K562 (cell line): ENCODE measurements at regions not wholly inside any gene's neighbourhood (a gene's known extent, or its start where the extent isn't known, plus 50 kb on each side); places are given as distances from the start of the nearest gene placed in this dataset.

Source experiments
- ATAC-seq: fragments of 200-7000 bp; cut with Tn5 transposase; 3 replicates; pipeline ENCODE4 v1.9.1; 2020; ENCODE audit warnings: moderate library complexity
- BruUV-seq: library from RNA; stranded (reverse); fragments of 400-500 nt; replicated peaks from 2 replicates; lab custom pipeline; 2021; lab: Mats Ljungman, UMichigan
- CTCF ChIA-PET: fragments of 300-600 bp; formaldehyde crosslinking; extraction: SDS; loops from one replicate; lab custom pipeline; 2021; ENCODE audit warnings: low intra/inter-chr PET ratio; lab: Yijun Ruan, JAX
- POLR2A ChIA-PET: fragments of 300-600, 350-650 bp; sonication (Branson Sonifier 250); formaldehyde crosslinking; extraction: SDS; loops from one replicate; lab custom pipeline; 2021; ENCODE audit warnings: antibody characterized with exemption, inconsistent platforms; lab: Yijun Ruan, JAX
- DNase-seq, 4 experiments: peaks; one replicate each; pipeline versions ENCODE4 v3.0.0 to v3.0.0-alpha.2; 2011 to 2018; ENCODE audit warnings: low spot score in 3 of 4, mixed read lengths in 3 of 4; ENCODE audit errors: extremely low read depth in 1 of 4
- FAIRE-seq: peaks from 2 replicates; lab custom pipeline; 2011; peaks lifted over from hg19 to GRCh38; lab: Jason Lieb, UNC
- H2AFZ ChIP-seq: 2 replicates; pipeline ENCODE4 v1.6.0; 2011; ENCODE audit warnings: low read depth, low read length, control low read depth, inconsistent platforms
- H3K27ac ChIP-seq: fragments of 200-600 bp; 3 replicates; pipeline ENCODE4 v1.8.0; 2011; ENCODE audit warnings: low read depth, mild to moderate bottlenecking, control low read depth, inconsistent platforms, low read length, moderate library complexity, mixed read lengths; ENCODE audit errors: extremely low read depth
- H3K27me3 ChIP-seq, 2 experiments: fragments of 300-600 bp in 1 of 2; 2 replicates in 1 of 2; 3 replicates in 1 of 2; pipeline versions ENCODE4 v1.6.0 to v1.8.0; 2011; ENCODE audit warnings: inconsistent platforms in 2 of 2, low read length in 2 of 2, mild to moderate bottlenecking in 1 of 2, mixed read lengths in 1 of 2, moderate library complexity in 1 of 2; ENCODE audit not compliant: control insufficient read depth in 2 of 2, insufficient read depth in 2 of 2
- H3K36me3 ChIP-seq: fragments of 300-600 bp; 3 replicates; pipeline ENCODE4 v1.8.0; 2011; ENCODE audit warnings: mild to moderate bottlenecking, low read length, inconsistent platforms; ENCODE audit not compliant: control insufficient read depth, insufficient read depth
- H3K4me1 ChIP-seq, 2 experiments: fragments of 200-600 bp in 1 of 2; replicated peaks in 1 of 2; 2 replicates in 1 of 2; 3 replicates in 1 of 2; pipeline versions ENCODE4 v1.5.1 to v1.8.0; 2011; ENCODE audit warnings: inconsistent platforms in 2 of 2, low read length in 2 of 2, mild to moderate bottlenecking in 1 of 2, mixed read lengths in 1 of 2, moderate library complexity in 1 of 2; ENCODE audit not compliant: control insufficient read depth in 2 of 2, insufficient read depth in 2 of 2
- H3K4me2 ChIP-seq: 2 replicates; pipeline ENCODE4 v1.6.1; 2011; ENCODE audit warnings: low read length, control low read depth, inconsistent platforms, mixed read lengths; ENCODE audit not compliant: insufficient read depth
- H3K4me3 ChIP-seq: fragments of 200-600 bp; sonication (generic), shearing (Covaris generic); 2 replicates; pipeline ENCODE4 v1.5.1; 2016; ENCODE audit warnings: control low read depth, inconsistent platforms
- H3K79me2 ChIP-seq: fragments of 200-600 bp; 3 replicates; pipeline ENCODE4 v1.8.0; 2011; ENCODE audit warnings: low read length, inconsistent platforms; ENCODE audit not compliant: control insufficient read depth, insufficient read depth
- H3K9ac ChIP-seq, 2 experiments: 2 replicates each; pipeline versions ENCODE4 v1.6.0 to v1.6.1; 2011; ENCODE audit warnings: low read depth in 2 of 2, low read length in 2 of 2, control low read depth in 1 of 2, inconsistent platforms in 1 of 2, mild to moderate bottlenecking in 1 of 2, mixed read lengths in 1 of 2; ENCODE audit not compliant: insufficient read depth in 1 of 2
- H3K9me1 ChIP-seq: one replicate; pipeline ENCODE4 v1.6.0; 2011; ENCODE audit warnings: inconsistent platforms, mild to moderate bottlenecking, low read length, moderate library complexity; ENCODE audit not compliant: control insufficient read depth, insufficient read depth
- H3K9me3 ChIP-seq: replicated peaks from 2 replicates; pipeline ENCODE4 v1.5.1; 2011; ENCODE audit warnings: low read depth, low read length, inconsistent platforms; ENCODE audit not compliant: control insufficient read depth, insufficient read depth
- H4K20me1 ChIP-seq: replicated peaks from 2 replicates; pipeline ENCODE4 v1.6.1; 2011; ENCODE audit warnings: low read length, inconsistent platforms, mixed read lengths; ENCODE audit not compliant: control insufficient read depth, insufficient read depth
- E2F1 ChIP-seq: sonication (generic); formaldehyde crosslinking; IDR thresholded peaks from 2 replicates; pipeline ENCODE4 v1.8.1; 2023; ENCODE audit warnings: mild to moderate bottlenecking, missing genetic modification reagents, moderate library complexity
- E2F5 ChIP-seq: sonication (generic); formaldehyde crosslinking; IDR thresholded peaks from 2 replicates; pipeline ENCODE4 v1.8.0; 2022; ENCODE audit warnings: mild to moderate bottlenecking, missing genetic modification reagents
- NFIX ChIP-seq: fragments of 250-450 bp; sonication (Bioruptor Pico); IDR thresholded peaks from 2 replicates; pipeline ENCODE4 v1.4.0; 2020; ENCODE audit warnings: low read depth, mild to moderate bottlenecking, moderate library complexity
- PCBP2 ChIP-seq: fragments of 200-400 bp; formaldehyde crosslinking; IDR thresholded peaks from 2 replicates; pipeline ENCODE4 v1.6.1; 2018; ENCODE audit warnings: low read length, low read depth, mild to moderate bottlenecking, moderate library complexity; ENCODE audit not compliant: poor library complexity, severe bottlenecking
- ZFPM2 ChIP-seq: fragments of 250-450 bp; sonication (Bioruptor Pico); IDR thresholded peaks from 2 replicates; pipeline ENCODE4 v1.5.1; 2022; ENCODE audit warnings: mild to moderate bottlenecking
- ZKSCAN3 ChIP-seq: fragments of 250-450 bp; sonication (Bioruptor Pico); IDR thresholded peaks from 2 replicates; pipeline ENCODE4 v1.4.0; 2020
- ZNF354B ChIP-seq: fragments of 250-450 bp; sonication (Bioruptor Pico); IDR thresholded peaks from 2 replicates; pipeline ENCODE4 v1.4.0; 2020
- ZNF445 ChIP-seq: fragments of 250-450 bp; sonication (Bioruptor Pico); IDR thresholded peaks from 2 replicates; pipeline ENCODE4 v1.4.0; 2020; ENCODE audit warnings: low read depth, mild to moderate bottlenecking, moderate library complexity
- ZNF551 ChIP-seq: fragments of 250-450 bp; sonication (Bioruptor Pico); IDR thresholded peaks from 2 replicates; pipeline ENCODE4 v1.5.0; 2021; ENCODE audit warnings: mild to moderate bottlenecking, moderate library complexity
- WGBS: fragments of 100-300 bp; shearing (Covaris generic); methylation state at CpG from one replicate; pipeline ENCODE4 v1.1.6; 2016; ENCODE audit warnings: low coverage, mixed read lengths; ENCODE audit not compliant: insufficient coverage; ENCODE audit errors: missing lambda C conversion rate; 5-methylcytosine and 5-hydroxymethylcytosine counted together
- in situ Hi-C: fragments of 300-500 bp; cut with MboI; formaldehyde crosslinking; loops from 4 replicates; pipeline ENCODE4 v1.15.0; 2018; ENCODE audit warnings: inconsistent platforms, mixed read lengths
- intact Hi-C: fragments of 100-400 bp; cut with micrococcal nuclease; formaldehyde crosslinking; loops from 2 replicates; pipeline ENCODE4 v1.14.2; 2022

- CTCF ChIA-PET: no interaction called here
- Histone ChIP-seq H2AFZ (no peak overlapping the region), H4K20me1 (no peaks in the 10 kb centered on the region), H3K4me1 (no peaks in the 10 kb centered on the region), H3K27ac (no peak overlapping the region)
- no peak for ATAC-seq
- BruUV-seq: no TSS peak
- TF ChIP-seq ZFPM2 (no peak), E2F5 (CRISPR knock-in tag) (no peak)
- TF ChIP-seq, all 486 proteins: peak for 0
- Histone ChIP-seq H3K9ac (no peak overlapping the region), H3K36me3 (no peaks in the 10 kb centered on the region), H3K4me3 (no peak overlapping the region), H3K9me1 (no peaks in the 10 kb centered on the region), H3K79me2 (no peaks in the 10 kb centered on the region), H3K9me3 (no peaks in the 10 kb centered on the region), H3K27me3 (no peaks in the 10 kb centered on the region), H3K4me2 (no peak overlapping the region)
- WGBS: 0% methylated on average over 6 of the region's 6 CpGs
- intact Hi-C loops: no loop called here
- DNase-seq: no peak
- no peak for FAIRE-seq
- POLR2A ChIA-PET: no interaction called here
- in situ Hi-C loops: no loop called here
Observed at GRCh38 chr1:208835097-208835463, 590.9 kb upstream of the PLXNA2 start.

GRCh38 chr1:208835781-208836180 lies 591.6 kb upstream of the PLXNA2 start:
- no peak overlapping the region for H3K4me3 ChIP-seq
- H3K9me1 ChIP-seq: no peaks in the 10 kb centered on the region
- H3K4me1 ChIP-seq: no peaks in the 10 kb centered on the region
- no peak overlapping the region for H3K4me2 ChIP-seq
- no peak for ATAC-seq
- H2AFZ ChIP-seq: no peak overlapping the region
- H3K27me3 ChIP-seq: no peaks in the 10 kb centered on the region
- intact Hi-C loops (no loop called here), in situ Hi-C loops (no loop called here)
- TF ChIP-seq ZNF354B (CRISPR knock-in tag) (no peak), E2F1 (CRISPR knock-in tag) (no peak), ZKSCAN3 (CRISPR knock-in tag) (no peak), ZNF445 (no peak), ZNF551 (CRISPR knock-in tag) (no peak), PCBP2 (no peak), NFIX (CRISPR knock-in tag) (no peak)
- H3K27ac ChIP-seq: no peak overlapping the region
- BruUV-seq: no TSS peak
- no peak for FAIRE-seq
- H4K20me1 ChIP-seq: no peaks in the 10 kb centered on the region
- H3K9ac ChIP-seq: no peak overlapping the region
- ChIA-PET CTCF (no interaction called here), POLR2A (no interaction called here)
- H3K79me2 ChIP-seq: no peaks in the 10 kb centered on the region
- no peak for DNase-seq
- no peaks in the 10 kb centered on the region for H3K36me3 ChIP-seq
- H3K9me3 ChIP-seq: no peaks in the 10 kb centered on the region
